ACC112 (cell line): ENCODE measurements at regions not wholly inside any gene's neighbourhood (a gene's known extent, or its start where the extent isn't known, plus 50 kb on each side); places are given as distances from the start of the nearest gene placed in this dataset.
A peak's percentile ranks its signal among the peaks of the same experiment; 100 is the strongest.

Source experiments
- H2AFZ ChIP-seq: fragments of 200-600 bp; sonication (generic); one replicate; pipeline ENCODE4 v1.6.0; 2017; ENCODE audit warnings: antibody characterized with exemption, low read length; ENCODE audit not compliant: unreplicated experiment
- H3K27ac ChIP-seq: fragments of 200-600 bp; sonication (generic); 2 replicates; pipeline ENCODE4 v1.5.1; 2014; ENCODE audit warnings: low read depth, mild to moderate bottlenecking, antibody characterized with exemption, low read length, moderate library complexity
- H3K27me3 ChIP-seq: fragments of 200-600 bp; sonication (generic); 2 replicates; pipeline ENCODE4 v1.6.1; 2014; ENCODE audit warnings: mild to moderate bottlenecking, antibody characterized with exemption, low read length, moderate library complexity, mixed read lengths; ENCODE audit not compliant: insufficient read depth
- H3K36me3 ChIP-seq: fragments of 200-600 bp; sonication (generic); 2 replicates; pipeline ENCODE4 v1.6.1; 2016; ENCODE audit warnings: mild to moderate bottlenecking, antibody characterized with exemption, low read length, moderate library complexity, mixed read lengths; ENCODE audit not compliant: insufficient read depth
- H3K4me1 ChIP-seq: fragments of 200-600 bp; sonication (generic); one replicate; pipeline ENCODE4 v1.6.1; 2016; ENCODE audit warnings: low read length, mixed read lengths; ENCODE audit not compliant: insufficient read depth, unreplicated experiment, control insufficient read depth
- H3K4me3 ChIP-seq: fragments of 200-600 bp; sonication (generic); 2 replicates; pipeline ENCODE4 v1.5.1; 2014; ENCODE audit warnings: mild to moderate bottlenecking, low read depth, low read length
- H3K79me2 ChIP-seq: fragments of 200-600 bp; sonication (generic); one replicate; pipeline ENCODE4 v1.6.0; 2016; ENCODE audit warnings: low read length; ENCODE audit not compliant: control insufficient read depth, unreplicated experiment, insufficient read depth

GRCh38 chr1:63068626-63069025 lies 253.7 kb upstream of the FOXD3 start:
- H3K4me3 ChIP-seq: no peak overlapping the region
- no peaks in the 10 kb centered on the region for H3K4me1 ChIP-seq
- no peaks in the 10 kb centered on the region for H3K36me3 ChIP-seq
- H3K79me2 ChIP-seq: no peaks in the 10 kb centered on the region
- no peak overlapping the region for H2AFZ ChIP-seq
- H3K27ac ChIP-seq: no peak overlapping the region
- H3K27me3 ChIP-seq: peaks cover 34% of the 10 kb centered on the region

GRCh38 chr1:63069214-63069613 lies 253.2 kb upstream of the FOXD3 start:
- Histone ChIP-seq H3K27ac (no peak overlapping the region), H3K4me3 (no peak overlapping the region), H3K36me3 (no peaks in the 10 kb centered on the region), H3K79me2 (no peaks in the 10 kb centered on the region), H3K27me3 (peaks cover 40% of the 10 kb centered on the region), H3K4me1 (no peaks in the 10 kb centered on the region), H2AFZ (no peak overlapping the region)

- Histone ChIP-seq H3K27me3 (peaks cover 80% of the 10 kb centered on the region), H3K4me1 (no peaks in the 10 kb centered on the region), H3K79me2 (no peaks in the 10 kb centered on the region), H2AFZ (peak overlapping the region; percentile 32), H3K36me3 (no peaks in the 10 kb centered on the region), H3K4me3 (peak overlapping the region; percentile 55), H3K27ac (no peak overlapping the region)
Measured at GRCh38 chr1:63073309-63074306, 248.8 kb upstream of the FOXD3 start.

- Histone ChIP-seq H3K4me3 (peak overlapping the region; percentile 55; the same call in 1 of the 2 replicates), H3K27me3 (peaks cover 86% of the 10 kb centered on the region), H3K36me3 (no peaks in the 10 kb centered on the region), H3K4me1 (no peaks in the 10 kb centered on the region), H3K79me2 (no peaks in the 10 kb centered on the region), H3K27ac (no peak overlapping the region), H2AFZ (peak overlapping the region; percentile 32)
Measured at GRCh38 chr1:63074321-63074720, 248.0 kb upstream of the FOXD3 start.

GRCh38 chr1:63082766-63083165 lies 239.6 kb upstream of the FOXD3 start:
- Histone ChIP-seq H3K36me3 (no peaks in the 10 kb centered on the region), H2AFZ (no peak overlapping the region), H3K79me2 (no peaks in the 10 kb centered on the region), H3K4me1 (no peaks in the 10 kb centered on the region), H3K27ac (no peak overlapping the region), H3K27me3 (peaks cover 76% of the 10 kb centered on the region), H3K4me3 (no peak overlapping the region)

- H3K79me2 ChIP-seq: no peaks in the 10 kb centered on the region
- H3K4me1 ChIP-seq: no peaks in the 10 kb centered on the region
- H3K27me3 ChIP-seq: peaks cover 73% of the 10 kb centered on the region
- H3K4me3 ChIP-seq: no peak overlapping the region
- H2AFZ ChIP-seq: no peak overlapping the region
- H3K36me3 ChIP-seq: no peaks in the 10 kb centered on the region
- H3K27ac ChIP-seq: no peak overlapping the region
Measured at GRCh38 chr1:63087966-63088365, 234.4 kb upstream of the FOXD3 start.

GRCh38 chr1:63099188-63099587 lies 223.2 kb upstream of the FOXD3 start:
- H3K4me3 ChIP-seq: no peak overlapping the region

GRCh38 chr1:63101336-63101735 lies 221.0 kb upstream of the FOXD3 start:
- no peak overlapping the region for H3K27ac ChIP-seq
- H3K4me3 ChIP-seq: no peak overlapping the region
- H3K27me3 ChIP-seq: peaks cover 71% of the 10 kb centered on the region
- no peaks in the 10 kb centered on the region for H3K36me3 ChIP-seq
- H3K79me2 ChIP-seq: no peaks in the 10 kb centered on the region
- no peaks in the 10 kb centered on the region for H3K4me1 ChIP-seq
- no peak overlapping the region for H2AFZ ChIP-seq

More at GRCh38 chr1:63099188-63099587, 223.2 kb upstream of the FOXD3 start:
- Histone ChIP-seq H3K36me3 (no peaks in the 10 kb centered on the region), H3K79me2 (no peaks in the 10 kb centered on the region), H2AFZ (no peak overlapping the region), H3K27me3 (peaks cover 67% of the 10 kb centered on the region), H3K4me1 (no peaks in the 10 kb centered on the region), H3K27ac (no peak overlapping the region)

- no peak overlapping the region for H3K27ac ChIP-seq
- H3K4me1 ChIP-seq: no peaks in the 10 kb centered on the region
- H3K27me3 ChIP-seq: peaks cover 80% of the 10 kb centered on the region
- H3K36me3 ChIP-seq: no peaks in the 10 kb centered on the region
- H2AFZ ChIP-seq: no peak overlapping the region
- H3K79me2 ChIP-seq: no peaks in the 10 kb centered on the region
- H3K4me3 ChIP-seq: no peak overlapping the region
Measured at GRCh38 chr1:63103682-63104081, 218.7 kb upstream of the FOXD3 start.

GRCh38 chr1:63107066-63107465 lies 215.3 kb upstream of the FOXD3 start:
- H2AFZ ChIP-seq: no peak overlapping the region
- no peaks in the 10 kb centered on the region for H3K4me1 ChIP-seq
- H3K4me3 ChIP-seq: no peak overlapping the region
- H3K27ac ChIP-seq: no peak overlapping the region
- H3K36me3 ChIP-seq: no peaks in the 10 kb centered on the region
- H3K27me3 ChIP-seq: peaks cover 82% of the 10 kb centered on the region
- H3K79me2 ChIP-seq: no peaks in the 10 kb centered on the region

- no peaks in the 10 kb centered on the region for H3K36me3 ChIP-seq
- no peaks in the 10 kb centered on the region for H3K79me2 ChIP-seq
- peaks cover 70% of the 10 kb centered on the region for H3K27me3 ChIP-seq
- H3K4me3 ChIP-seq: no peak overlapping the region
- no peak overlapping the region for H2AFZ ChIP-seq
- no peak overlapping the region for H3K27ac ChIP-seq
- H3K4me1 ChIP-seq: peaks cover 3% of the 10 kb centered on the region
Measured at GRCh38 chr1:63108206-63108605, 214.2 kb upstream of the FOXD3 start.
